Endothelial cell (in vitro differentiated cells): ENCODE measurements at regions not wholly inside any gene's neighbourhood (a gene's known extent, or its start where the extent isn't known, plus 50 kb on each side); places are given as distances from the start of the nearest gene placed in this dataset.

ENCODE experiments used
- DNase-seq: peaks from one replicate; pipeline ENCODE4 v3.0.0; 2021; ENCODE audit warnings: low spot score
- H3K27ac Mint-ChIP-seq: one replicate; pipeline ENCODE4 v1.8.0; 2021; ENCODE audit warnings: mixed read lengths, inconsistent platforms; ENCODE audit not compliant: unreplicated experiment
- H3K27me3 Mint-ChIP-seq: one replicate; pipeline ENCODE4 v1.8.0; 2021; ENCODE audit warnings: mild to moderate bottlenecking, moderate library complexity, mixed read lengths, inconsistent platforms; ENCODE audit not compliant: unreplicated experiment
- H3K36me3 Mint-ChIP-seq: one replicate; pipeline ENCODE4 v1.8.0; 2021; ENCODE audit warnings: mild to moderate bottlenecking, low read depth, mixed read lengths, inconsistent platforms; ENCODE audit not compliant: unreplicated experiment
- H3K4me1 Mint-ChIP-seq: one replicate; pipeline ENCODE4 v1.8.0; 2021; ENCODE audit warnings: mild to moderate bottlenecking, mixed read lengths, inconsistent platforms; ENCODE audit not compliant: unreplicated experiment
- H3K4me3 Mint-ChIP-seq: one replicate; pipeline ENCODE4 v1.8.0; 2021; ENCODE audit warnings: mild to moderate bottlenecking, mixed read lengths, inconsistent platforms; ENCODE audit not compliant: unreplicated experiment
- H3K9me3 Mint-ChIP-seq: one replicate; pipeline ENCODE4 v1.8.0; 2021; ENCODE audit warnings: mixed read lengths, inconsistent platforms; ENCODE audit not compliant: unreplicated experiment
- TF ChIP-seq, protein P1 (sequence below): fragments of 200-600 bp; sonication (generic); IDR thresholded peaks from one replicate; pipeline ENCODE4 v1.5.0; 2021; ENCODE audit warnings: antibody characterized with exemption; ENCODE audit not compliant: unreplicated experiment

GRCh38 chr4:72987741-72988729 is 81.5 kb downstream of the COX18 start:
- no peak for DNase-seq
- H3K4me3 Mint-ChIP-seq: no peak overlapping the region
- no peaks in the 10 kb centered on the region for H3K9me3 Mint-ChIP-seq
- TF ChIP-seq, protein P1, sequence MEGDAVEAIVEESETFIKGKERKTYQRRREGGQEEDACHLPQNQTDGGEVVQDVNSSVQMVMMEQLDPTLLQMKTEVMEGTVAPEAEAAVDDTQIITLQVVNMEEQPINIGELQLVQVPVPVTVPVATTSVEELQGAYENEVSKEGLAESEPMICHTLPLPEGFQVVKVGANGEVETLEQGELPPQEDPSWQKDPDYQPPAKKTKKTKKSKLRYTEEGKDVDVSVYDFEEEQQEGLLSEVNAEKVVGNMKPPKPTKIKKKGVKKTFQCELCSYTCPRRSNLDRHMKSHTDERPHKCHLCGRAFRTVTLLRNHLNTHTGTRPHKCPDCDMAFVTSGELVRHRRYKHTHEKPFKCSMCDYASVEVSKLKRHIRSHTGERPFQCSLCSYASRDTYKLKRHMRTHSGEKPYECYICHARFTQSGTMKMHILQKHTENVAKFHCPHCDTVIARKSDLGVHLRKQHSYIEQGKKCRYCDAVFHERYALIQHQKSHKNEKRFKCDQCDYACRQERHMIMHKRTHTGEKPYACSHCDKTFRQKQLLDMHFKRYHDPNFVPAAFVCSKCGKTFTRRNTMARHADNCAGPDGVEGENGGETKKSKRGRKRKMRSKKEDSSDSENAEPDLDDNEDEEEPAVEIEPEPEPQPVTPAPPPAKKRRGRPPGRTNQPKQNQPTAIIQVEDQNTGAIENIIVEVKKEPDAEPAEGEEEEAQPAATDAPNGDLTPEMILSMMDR: no peak
- no peaks in the 10 kb centered on the region for H3K36me3 Mint-ChIP-seq
- no peak overlapping the region for H3K27ac Mint-ChIP-seq
- H3K27me3 Mint-ChIP-seq: peaks cover 2% of the 10 kb centered on the region
- no peaks in the 10 kb centered on the region for H3K4me1 Mint-ChIP-seq

GRCh38 chr4:72984351-72984750 is 85.2 kb downstream of the COX18 start:
- H3K27me3 Mint-ChIP-seq: no peaks in the 10 kb centered on the region
- TF ChIP-seq, protein P1: no peak
- no peak overlapping the region for H3K4me3 Mint-ChIP-seq
- H3K4me1 Mint-ChIP-seq: no peaks in the 10 kb centered on the region
- no peak for DNase-seq
- no peaks in the 10 kb centered on the region for H3K36me3 Mint-ChIP-seq
- H3K9me3 Mint-ChIP-seq: no peaks in the 10 kb centered on the region
- no peak overlapping the region for H3K27ac Mint-ChIP-seq

GRCh38 chr4:72983709-72984108 is 85.8 kb downstream of the COX18 start:
- Mint-ChIP-seq H3K27ac (no peak overlapping the region), H3K27me3 (no peaks in the 10 kb centered on the region), H3K9me3 (no peaks in the 10 kb centered on the region), H3K4me1 (no peaks in the 10 kb centered on the region), H3K36me3 (no peaks in the 10 kb centered on the region), H3K4me3 (no peak overlapping the region)
- DNase-seq: no peak
- TF ChIP-seq, protein P1: no peak

DNA sequence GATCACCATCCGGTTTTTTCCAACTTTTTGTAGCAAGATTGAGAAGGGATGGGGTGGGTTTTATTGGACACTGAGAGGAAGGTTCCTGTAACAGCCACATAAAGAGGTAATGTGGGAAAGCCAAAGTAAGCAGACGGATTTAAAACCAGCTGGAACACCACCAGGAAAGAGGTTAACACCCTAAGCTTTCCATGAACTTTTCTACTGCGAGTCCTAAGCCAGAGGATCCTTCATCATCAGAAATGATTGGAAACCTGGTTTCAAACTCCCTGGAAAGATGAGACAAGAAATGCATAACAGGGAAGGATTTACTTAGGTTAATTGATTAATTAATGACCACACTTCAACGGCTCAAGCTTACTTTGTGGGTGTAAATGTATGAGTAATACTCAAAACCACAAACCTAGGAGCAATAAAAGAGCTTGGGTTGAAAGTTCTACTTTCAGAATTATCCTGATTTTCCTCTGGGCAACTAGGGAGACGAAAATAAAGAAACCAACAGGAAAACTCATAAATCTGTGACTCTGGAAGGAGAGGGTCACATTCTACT is 91.5 kb downstream of the COX18 start:
- no peak overlapping the region for H3K27ac Mint-ChIP-seq
- H3K36me3 Mint-ChIP-seq: no peaks in the 10 kb centered on the region
- H3K9me3 Mint-ChIP-seq: no peaks in the 10 kb centered on the region
- DNase-seq: no peak
- H3K27me3 Mint-ChIP-seq: no peaks in the 10 kb centered on the region
- H3K4me3 Mint-ChIP-seq: no peak overlapping the region
- no peaks in the 10 kb centered on the region for H3K4me1 Mint-ChIP-seq
- TF ChIP-seq, protein P1: no peak

DNA sequence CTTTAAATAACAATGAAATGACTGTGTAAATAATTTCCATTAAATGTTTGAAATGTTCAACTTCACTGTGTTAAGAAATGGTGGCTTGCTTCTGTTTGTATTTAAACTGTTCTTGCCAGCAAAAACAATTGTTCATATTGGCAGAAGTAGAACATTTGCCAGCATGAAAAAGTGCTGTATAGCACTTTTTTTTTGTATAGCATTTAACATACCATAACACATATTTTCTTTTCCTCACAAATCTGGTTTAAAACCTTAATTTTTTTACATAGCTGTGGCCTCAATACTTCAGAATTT is 94.1 kb downstream of the COX18 start:
- H3K27me3 Mint-ChIP-seq: no peaks in the 10 kb centered on the region
- no peaks in the 10 kb centered on the region for H3K36me3 Mint-ChIP-seq
- TF ChIP-seq, protein P1: no peak
- no peak for DNase-seq
- no peak overlapping the region for H3K4me3 Mint-ChIP-seq
- no peak overlapping the region for H3K27ac Mint-ChIP-seq
- H3K4me1 Mint-ChIP-seq: no peaks in the 10 kb centered on the region
- H3K9me3 Mint-ChIP-seq: no peaks in the 10 kb centered on the region
